IgD-negative memory B cell (primary cell): ENCODE measurements at regions not wholly inside any gene's neighbourhood (a gene's known extent, or its start where the extent isn't known, plus 50 kb on each side); places are given as distances from the start of the nearest gene placed in this dataset.

Source experiments
- H3K27ac Mint-ChIP-seq, 3 donors: one replicate each; pipeline ENCODE4 v1.8.0; 2020 to 2022; ENCODE audit warnings: mild to moderate bottlenecking in 3 of 3, mixed read lengths in 3 of 3, moderate library complexity in 1 of 3
- H3K27me3 Mint-ChIP-seq: one replicate; pipeline ENCODE4 v1.8.0; 2021; ENCODE audit warnings: mixed read lengths
- H3K36me3 Mint-ChIP-seq: one replicate; pipeline ENCODE4 v1.8.0; 2020; ENCODE audit warnings: mild to moderate bottlenecking, mixed read lengths
- H3K4me1 Mint-ChIP-seq, 3 donors: one replicate each; pipeline ENCODE4 v1.8.0; 2020 to 2022; ENCODE audit warnings: mixed read lengths in 3 of 3, mild to moderate bottlenecking in 1 of 3
- H3K4me3 Mint-ChIP-seq, 4 donors: one replicate each; pipeline ENCODE4 v1.8.0; 2020 to 2022; ENCODE audit warnings: mild to moderate bottlenecking in 4 of 4, mixed read lengths in 4 of 4, moderate library complexity in 3 of 4
- H3K9me3 Mint-ChIP-seq, 3 donors: one replicate each; pipeline ENCODE4 v1.8.0; 2020 to 2021; ENCODE audit warnings: mixed read lengths in 3 of 3, mild to moderate bottlenecking in 1 of 3

GRCh38 chrX:126395909-126396308, 156.7 kb downstream of the DCAF12L1 start:
- Mint-ChIP-seq H3K9me3 (peaks cover 0 to 5% (median 2%) of the 10 kb centered on the region in 3 donors), H3K36me3 (no peaks in the 10 kb centered on the region), H3K4me1 (no peaks in the 10 kb centered on the region), H3K27ac (no peak overlapping the region), H3K27me3 (no peaks in the 10 kb centered on the region), H3K4me3 (no peak overlapping the region)

GRCh38 chrX:126394681-126395080, 157.9 kb downstream of the DCAF12L1 start:
- Mint-ChIP-seq H3K9me3 (peaks cover 0 to 3% (median 2%) of the 10 kb centered on the region in 3 donors), H3K27ac (no peak overlapping the region), H3K4me3 (no peak overlapping the region), H3K36me3 (no peaks in the 10 kb centered on the region), H3K27me3 (no peaks in the 10 kb centered on the region), H3K4me1 (no peaks in the 10 kb centered on the region)

- no peaks in the 10 kb centered on the region for H3K36me3 Mint-ChIP-seq
- no peak overlapping the region for H3K27ac Mint-ChIP-seq
- H3K4me1 Mint-ChIP-seq: no peaks in the 10 kb centered on the region
- no peaks in the 10 kb centered on the region for H3K27me3 Mint-ChIP-seq
- peaks cover 0 to 4% (median 3%) of the 10 kb centered on the region in 3 donors for H3K9me3 Mint-ChIP-seq
- no peak overlapping the region for H3K4me3 Mint-ChIP-seq
Measured at GRCh38 chrX:126393284-126393683, 159.3 kb downstream of the DCAF12L1 start.

- Mint-ChIP-seq H3K36me3 (no peaks in the 10 kb centered on the region), H3K9me3 (peaks cover 5 to 22% (median 5%) of the 10 kb centered on the region in 3 donors), H3K4me1 (no peaks in the 10 kb centered on the region), H3K27ac (no peak overlapping the region), H3K27me3 (no peaks in the 10 kb centered on the region), H3K4me3 (no peak overlapping the region)
Measured at GRCh38 chrX:126376465-126376864, 176.1 kb downstream of the DCAF12L1 start.

- Mint-ChIP-seq H3K27me3 (no peaks in the 10 kb centered on the region), H3K9me3 (peaks cover 2 to 20% (median 3%) of the 10 kb centered on the region in 3 donors), H3K4me1 (no peaks in the 10 kb centered on the region), H3K36me3 (no peaks in the 10 kb centered on the region), H3K27ac (no peak overlapping the region), H3K4me3 (no peak overlapping the region)
Measured at GRCh38 chrX:126342859-126343258, 176.8 kb upstream of the DCAF12L2 start.

GRCh38 chrX:126339928-126340327, 173.8 kb upstream of the DCAF12L2 start:
- H3K27me3 Mint-ChIP-seq: no peaks in the 10 kb centered on the region
- H3K4me1 Mint-ChIP-seq: no peaks in the 10 kb centered on the region
- H3K27ac Mint-ChIP-seq: no peak overlapping the region
- H3K9me3 Mint-ChIP-seq: peaks cover 0 to 20% (median 0%) of the 10 kb centered on the region in 3 donors
- no peaks in the 10 kb centered on the region for H3K36me3 Mint-ChIP-seq
- no peak overlapping the region for H3K4me3 Mint-ChIP-seq

- Mint-ChIP-seq H3K4me3 (no peak overlapping the region), H3K27me3 (no peaks in the 10 kb centered on the region), H3K36me3 (no peaks in the 10 kb centered on the region), H3K27ac (no peak overlapping the region), H3K4me1 (no peaks in the 10 kb centered on the region), H3K9me3 (peaks cover 0 to 15% (median 0%) of the 10 kb centered on the region in 3 donors)
Measured at GRCh38 chrX:126338916-126339315, 172.8 kb upstream of the DCAF12L2 start.

- Mint-ChIP-seq H3K27ac (no peak overlapping the region), H3K4me3 (no peak overlapping the region), H3K27me3 (no peaks in the 10 kb centered on the region), H3K4me1 (no peaks in the 10 kb centered on the region), H3K36me3 (peaks cover 2% of the 10 kb centered on the region), H3K9me3 (peaks cover 0 to 14% (median 3%) of the 10 kb centered on the region in 3 donors)
Measured at GRCh38 chrX:126300401-126300800, 134.3 kb upstream of the DCAF12L2 start.

- peaks cover 1 to 13% (median 4%) of the 10 kb centered on the region in 3 donors for H3K9me3 Mint-ChIP-seq
- no peak overlapping the region for H3K27ac Mint-ChIP-seq
- no peaks in the 10 kb centered on the region for H3K27me3 Mint-ChIP-seq
- no peaks in the 10 kb centered on the region for H3K36me3 Mint-ChIP-seq
- no peak overlapping the region for H3K4me3 Mint-ChIP-seq
- no peaks in the 10 kb centered on the region for H3K4me1 Mint-ChIP-seq
Measured at GRCh38 chrX:126272795-126273497, 106.9 kb upstream of the DCAF12L2 start.

GRCh38 chrX:126265116-126265515, 99.0 kb upstream of the DCAF12L2 start:
- no peaks in the 10 kb centered on the region for H3K27me3 Mint-ChIP-seq

GRCh38 chrX:126238220-126238619, 72.1 kb upstream of the DCAF12L2 start:
- Mint-ChIP-seq H3K27ac (no peak overlapping the region), H3K4me1 (no peaks in the 10 kb centered on the region), H3K27me3 (no peaks in the 10 kb centered on the region), H3K36me3 (no peaks in the 10 kb centered on the region), H3K4me3 (peak overlapping the region in 1 of 4 donors; percentile 47), H3K9me3 (peaks cover 0 to under 1% (median 0%) of the 10 kb centered on the region in 3 donors)

More at GRCh38 chrX:126265116-126265515, 99.0 kb upstream of the DCAF12L2 start:
- Mint-ChIP-seq H3K36me3 (no peaks in the 10 kb centered on the region), H3K9me3 (peaks cover 2 to 17% (median 3%) of the 10 kb centered on the region in 3 donors), H3K4me3 (no peak overlapping the region), H3K27ac (no peak overlapping the region), H3K4me1 (peaks cover 0 to 1% (median 0%) of the 10 kb centered on the region in 3 donors)

- H3K4me1 Mint-ChIP-seq: no peaks in the 10 kb centered on the region
- no peak overlapping the region for H3K27ac Mint-ChIP-seq
- H3K27me3 Mint-ChIP-seq: no peaks in the 10 kb centered on the region
- no peak overlapping the region for H3K4me3 Mint-ChIP-seq
- no peaks in the 10 kb centered on the region for H3K9me3 Mint-ChIP-seq
- no peaks in the 10 kb centered on the region for H3K36me3 Mint-ChIP-seq
Measured at GRCh38 chrX:126237524-126237923, 71.4 kb upstream of the DCAF12L2 start.
